Spleen (tissue), 11 donors: ENCODE measurements at regions not wholly inside any gene's neighbourhood (a gene's known extent, or its start where the extent isn't known, plus 50 kb on each side); places are given as distances from the start of the nearest gene placed in this dataset.
"Not testable (repeated sequence)": the region's sequence is repeated elsewhere in the genome, so short reads cannot be mapped to it uniquely, and the experiment has no call there.

ENCODE experiments used
- DNase-seq: peaks from one replicate; pipeline ENCODE4 v3.0.0-alpha.2; 2020
- H3K27ac ChIP-seq, 8 donors: fragments of 200-600 bp; sonication (generic) in 7 of 8; 1 replicate in 4 of 8; 2 replicates in 4 of 8; pipeline versions ENCODE4 v1.5.0 to v1.8.0; 2016 to 2021; ENCODE audit warnings: inconsistent platforms in 4 of 8, mild to moderate bottlenecking in 4 of 8, moderate library complexity in 1 of 8
- H3K27me3 ChIP-seq, 7 donors: fragments of 200-600 bp; sonication (generic) in 6 of 7; replicated peaks in 1 of 7; 1 replicate in 4 of 7; 2 replicates in 3 of 7; pipeline versions ENCODE4 v1.5.0 to v1.8.0; 2016 to 2021; ENCODE audit warnings: inconsistent platforms in 3 of 7, mild to moderate bottlenecking in 1 of 7
- H3K36me3 ChIP-seq, 6 donors: fragments of 200-600 bp; sonication (generic) in 5 of 6; 1 replicate in 4 of 6; 2 replicates in 2 of 6; pipeline versions ENCODE4 v1.5.0 to v1.8.0; 2016 to 2021; ENCODE audit warnings: inconsistent platforms in 2 of 6
- H3K4me1 ChIP-seq, 6 donors: fragments of 200-600 bp; sonication (generic) in 5 of 6; 1 replicate in 3 of 6; 2 replicates in 3 of 6; pipeline versions ENCODE4 v1.5.0 to v1.8.0; 2016 to 2021; ENCODE audit warnings: inconsistent platforms in 3 of 6
- H3K4me3 ChIP-seq, 8 donors: fragments of 200-600 bp; sonication (generic) in 7 of 8; 1 replicate in 4 of 8; 2 replicates in 4 of 8; pipeline versions ENCODE4 v1.5.0 to v1.8.0; 2016 to 2021; ENCODE audit warnings: inconsistent platforms in 4 of 8, mild to moderate bottlenecking in 4 of 8, moderate library complexity in 2 of 8
- H3K9me3 ChIP-seq, 8 donors: fragments of 200-600 bp; sonication (generic) in 7 of 8; 1 replicate in 4 of 8; 2 replicates in 4 of 8; pipeline versions ENCODE4 v1.5.0 to v1.8.0; 2016 to 2021; ENCODE audit warnings: inconsistent platforms in 4 of 8
- CTCF ChIP-seq, 11 experiments: fragments of 200-600 bp in 7 of 11; fragments of 450-650 bp in 4 of 11; sonication (generic) in 4 of 11; IDR thresholded peaks in 8 of 11; conservative IDR thresholded peaks in 3 of 11; 1 replicate in 7 of 11; 2 replicates in 4 of 11; pipeline versions ENCODE4 v1.4.0 to v1.8.0; 2016 to 2021; ENCODE audit warnings: antibody characterized with exemption in 11 of 11, inconsistent platforms in 4 of 11, mild to moderate bottlenecking in 1 of 11
- POLR2A ChIP-seq, 3 donors: fragments of 450-650 bp; IDR thresholded peaks; one replicate each; pipeline ENCODE4 v1.5.1; 2017; ENCODE audit warnings: antibody characterized with exemption in 3 of 3, mild to moderate bottlenecking in 1 of 3
- POLR2AphosphoS5 ChIP-seq, 3 donors: sonication (generic); formaldehyde crosslinking; IDR thresholded peaks; one replicate each; pipeline ENCODE4 v1.5.1; 2017; ENCODE audit warnings: antibody characterized with exemption in 3 of 3
- WGBS, 5 donors: extraction: QIAGEN DNeasy Blood & Tissue Kit in 3 of 5; methylation state at CpG; one replicate each; pipeline versions ENCODE4 v1.1.5 to v1.1.7; 2013 to 2018; 5-methylcytosine and 5-hydroxymethylcytosine counted together
- intact Hi-C: fragments of 100-400 bp; cut with DNase I; formaldehyde crosslinking; loops from one replicate; pipeline ENCODE4 v1.15.0; 2023; ENCODE audit warnings: low total_unique reads
- donor health status: healthy with polysubstance abuse.
- donor health status: DM: no; HTN: no; CAD: no; lungs with moderate emphysema.
- donor health status: DM: no; HTN: no; CAD: no.
- donor health status: Bipolar disorder and iron deficiency.
- donor health status: healthy.
- donor health status: DM: no; HTN: no; CAD: no.
- donor health status: DM: yes; HTN: yes; CAD: no.

DNA sequence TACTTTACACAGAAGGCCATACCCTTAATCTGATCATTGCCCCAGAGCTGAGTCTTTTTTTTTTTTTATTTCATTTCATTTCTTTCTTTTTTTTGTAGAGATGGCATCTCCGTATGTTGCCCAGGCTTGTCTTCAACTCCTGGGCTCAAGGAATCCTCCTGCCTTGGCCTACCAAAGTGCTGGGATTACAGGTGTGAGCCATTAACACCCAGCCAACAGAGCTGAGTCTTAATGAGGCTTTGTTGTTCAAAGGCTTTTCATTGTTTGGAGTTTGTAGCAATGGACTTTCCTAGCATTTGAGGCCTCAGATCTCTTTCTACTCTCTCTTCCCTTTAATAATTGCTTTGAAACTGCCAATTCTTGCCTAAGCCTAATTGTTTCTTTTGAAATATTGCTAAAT lies 176.5 kb upstream of the FBN2 start:
- WGBS, 5 donors: 83 to 93% (median 92%) methylated on average over 1 of the region's 1 CpG
- intact Hi-C loops: no loop called here
- H3K27ac ChIP-seq: no peak overlapping the region
- no peak overlapping the region for H3K4me3 ChIP-seq
- peaks cover 0 to 13% (median 0%) of the 10 kb centered on the region in 8 donors for H3K9me3 ChIP-seq
- no peaks in the 10 kb centered on the region for H3K27me3 ChIP-seq
- H3K36me3 ChIP-seq: no peaks in the 10 kb centered on the region
- no peaks in the 10 kb centered on the region for H3K4me1 ChIP-seq
- no peak for TF ChIP-seq CTCF (IDR thresholded peaks at IDR 0.05 in 8 of 11, conservative IDR thresholded peaks at IDR 0.05 in 3 of 11)
- no peak for TF ChIP-seq POLR2A (IDR thresholded peaks at IDR 0.05)
- no peak for TF ChIP-seq POLR2AphosphoS5 (IDR thresholded peaks at IDR 0.05)
- no peak for DNase-seq

DNA sequence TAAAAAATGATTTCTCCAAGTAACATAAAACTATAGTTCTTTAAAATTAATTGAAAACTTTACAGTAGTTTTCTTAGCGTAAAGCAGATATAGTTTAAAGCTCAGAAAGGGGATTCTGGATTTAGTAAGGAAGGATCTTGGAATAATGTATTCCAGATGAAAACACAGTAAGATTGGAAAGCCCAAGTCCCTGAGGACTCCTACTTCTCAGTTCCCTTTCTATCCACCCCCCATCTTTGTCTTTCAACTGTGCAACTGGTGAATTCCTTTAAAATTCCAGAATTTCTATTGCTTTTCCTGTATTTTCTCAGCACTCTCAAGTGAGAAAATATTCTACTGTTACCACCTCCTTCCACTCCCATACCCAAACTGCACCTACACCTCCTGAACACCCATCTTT lies 184.5 kb upstream of the FBN2 start:
- Histone ChIP-seq H3K4me1 (no peaks in the 10 kb centered on the region), H3K36me3 (no peaks in the 10 kb centered on the region), H3K4me3 (no peak overlapping the region), H3K9me3 (no peaks in the 10 kb centered on the region), H3K27me3 (no peaks in the 10 kb centered on the region), H3K27ac (no peak overlapping the region)
- TF ChIP-seq POLR2AphosphoS5 (IDR thresholded peaks at IDR 0.05): no peak
- TF ChIP-seq CTCF (IDR thresholded peaks at IDR 0.05 in 8 of 11, conservative IDR thresholded peaks at IDR 0.05 in 3 of 11): no peak
- no peak for TF ChIP-seq POLR2A (IDR thresholded peaks at IDR 0.05)
- intact Hi-C loops: no loop called here
- WGBS, 5 donors: 91 to 95% (median 93%) methylated on average over 1 of the region's 1 CpG
- DNase-seq: no peak

DNA sequence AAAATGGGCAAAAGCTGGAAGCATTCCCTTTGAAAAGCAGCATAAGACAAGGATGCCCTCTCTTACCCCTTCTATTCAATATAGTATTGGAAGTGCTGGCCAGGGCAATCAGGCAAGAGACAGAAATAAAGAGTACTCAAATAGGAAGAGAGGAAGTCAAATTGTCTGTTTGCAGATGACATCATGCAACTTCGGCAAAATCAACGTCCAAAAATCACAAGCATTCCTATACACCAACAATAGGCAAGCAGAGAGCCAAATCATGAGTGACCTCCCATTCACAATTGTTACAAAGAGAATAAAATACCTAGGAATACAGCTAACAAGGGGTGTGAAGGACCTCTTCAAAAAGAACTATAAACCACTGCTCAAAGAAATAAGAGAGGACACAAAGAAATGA lies 192.0 kb upstream of the FBN2 start:
- H3K4me3 ChIP-seq, H3K27ac ChIP-seq, H3K4me1 ChIP-seq, intact Hi-C loops, DNase-seq, H3K36me3 ChIP-seq, H3K27me3 ChIP-seq: not testable (repeated sequence)
- H3K9me3 ChIP-seq: peaks cover 0 to 29% (median 5%) of the 10 kb centered on the region in 8 donors
- 64 to 81% (median 75%) methylated on average over 2 of the region's 2 CpGs for WGBS, 5 donors

DNA sequence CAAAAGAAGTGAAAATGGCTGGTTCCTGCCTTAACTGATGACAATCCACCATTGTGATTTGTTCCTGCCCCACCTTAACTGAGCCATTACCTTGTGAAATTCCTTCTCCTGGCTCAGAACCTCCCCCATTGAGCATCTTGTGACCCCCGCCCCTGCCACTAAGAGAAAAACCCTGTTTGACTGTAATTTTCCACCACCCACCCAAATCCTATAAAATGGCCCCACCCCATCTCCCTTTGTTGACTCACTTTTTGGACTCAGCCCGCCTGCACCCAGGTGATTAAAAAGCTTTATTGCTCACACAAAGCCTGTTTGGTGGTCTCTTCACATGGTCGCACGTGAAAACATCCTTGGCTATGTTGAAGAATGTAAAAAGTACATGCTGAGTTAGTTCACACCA lies 197.6 kb upstream of the FBN2 start:
- peaks cover 0 to 20% (median 0%) of the 10 kb centered on the region in 8 donors for H3K9me3 ChIP-seq
- H3K27ac ChIP-seq, H3K36me3 ChIP-seq, intact Hi-C loops, H3K4me3 ChIP-seq, DNase-seq, H3K27me3 ChIP-seq, H3K4me1 ChIP-seq: not testable (repeated sequence)
- WGBS, 5 donors: 85 to 92% (median 87%) methylated on average over 4 of the region's 4 CpGs

GRCh38 chr5:128736553-128736952 lies 198.5 kb upstream of the FBN2 start:
- no peak for DNase-seq
- intact Hi-C loops: no loop called here
- no peak overlapping the region for H3K27ac ChIP-seq
- no peaks in the 10 kb centered on the region for H3K4me1 ChIP-seq
- no peak overlapping the region for H3K4me3 ChIP-seq
- H3K36me3 ChIP-seq: no peaks in the 10 kb centered on the region
- no peaks in the 10 kb centered on the region for H3K27me3 ChIP-seq
- H3K9me3 ChIP-seq: peaks cover 0 to 15% (median 0%) of the 10 kb centered on the region in 8 donors
- TF ChIP-seq POLR2A (IDR thresholded peaks at IDR 0.05): no peak
- no peak for TF ChIP-seq POLR2AphosphoS5 (IDR thresholded peaks at IDR 0.05)
- TF ChIP-seq CTCF (IDR thresholded peaks at IDR 0.05 in 8 of 11, conservative IDR thresholded peaks at IDR 0.05 in 3 of 11): no peak
- WGBS, 5 donors: 89 to 100% (median 92%) methylated on average over 1 of the region's 1 CpG
